ENCODE measurements at regions not wholly inside any gene's neighbourhood (a gene's known extent, or its start where the extent isn't known, plus 50 kb on each side); places are given as distances from the start of the nearest gene placed in this dataset.

DNA sequence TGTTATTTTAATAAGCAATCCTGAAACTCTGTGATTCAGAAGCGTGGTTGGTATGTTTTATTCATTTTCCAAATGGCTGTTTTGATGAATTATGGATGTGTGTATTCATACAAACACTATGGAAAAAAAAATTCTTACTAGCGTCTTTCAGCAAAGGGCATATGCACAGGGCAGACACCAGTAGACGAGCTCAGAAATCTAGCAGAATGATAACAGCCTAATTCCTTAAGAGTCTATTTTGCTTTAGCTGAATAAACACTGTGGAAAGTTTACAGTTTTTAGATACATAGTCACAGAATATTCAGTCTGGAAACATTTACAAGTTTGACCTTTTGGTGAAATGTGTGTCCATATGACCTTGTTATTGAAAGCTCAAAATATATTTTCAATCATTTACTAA is 418.8 kb upstream of the LUZP2 start:
- H3K36me3 ChIP-seq (ENCODE audit: insufficient read depth, low read depth, low read length) = no peaks in the 10 kb centered on the region
- no peaks in the 10 kb centered on the region for H3K27me3 ChIP-seq (ENCODE audit: insufficient read depth, low read length)
- H3K9me3 ChIP-seq (ENCODE audit: insufficient read depth, low read depth, low read length) = no peaks in the 10 kb centered on the region
- H3K9ac ChIP-seq (ENCODE audit: low read depth, low read length) = no peak overlapping the region
- H3K4me1 ChIP-seq (ENCODE audit: insufficient read depth, low read length) = no peaks in the 10 kb centered on the region
- H3K27ac ChIP-seq (ENCODE audit: low read length) = no peak overlapping the region
- H3K4me3 ChIP-seq (ENCODE audit: low read length) = no peak overlapping the region

DNA sequence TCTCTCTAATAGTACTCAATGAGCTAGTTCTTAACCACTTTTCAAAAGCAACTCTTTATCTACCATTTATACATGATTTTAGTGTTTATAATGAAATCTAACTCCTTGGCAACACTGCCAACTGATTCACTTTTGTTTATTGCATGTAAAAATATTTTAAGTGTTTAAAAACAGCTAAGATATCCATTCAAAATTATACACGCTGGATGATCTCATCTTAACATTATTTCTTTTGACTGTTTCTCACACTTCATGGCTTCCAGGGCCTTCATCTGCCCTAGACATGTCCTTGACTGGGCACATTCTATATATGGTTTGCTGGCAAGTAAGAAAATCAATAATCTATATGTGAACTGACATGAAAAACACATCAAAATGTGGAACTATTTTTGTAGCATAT is 414.6 kb upstream of the LUZP2 start:
- no peak overlapping the region for H3K4me3 ChIP-seq (ENCODE audit: low read length)
- H3K4me1 ChIP-seq (ENCODE audit: insufficient read depth, low read length) = no peaks in the 10 kb centered on the region
- H3K27ac ChIP-seq (ENCODE audit: low read length) = no peak overlapping the region
- no peaks in the 10 kb centered on the region for H3K27me3 ChIP-seq (ENCODE audit: insufficient read depth, low read length)
- no peak overlapping the region for H3K9ac ChIP-seq (ENCODE audit: low read depth, low read length)
- H3K9me3 ChIP-seq (ENCODE audit: insufficient read depth, low read depth, low read length) = no peaks in the 10 kb centered on the region
- no peaks in the 10 kb centered on the region for H3K36me3 ChIP-seq (ENCODE audit: insufficient read depth, low read depth, low read length)

- Histone ChIP-seq H3K4me3 (ENCODE audit: low read length) (no peak overlapping the region), H3K4me1 (ENCODE audit: insufficient read depth, low read length) (no peaks in the 10 kb centered on the region), H3K27me3 (ENCODE audit: insufficient read depth, low read length) (no peaks in the 10 kb centered on the region), H3K9ac (ENCODE audit: low read depth, low read length) (no peak overlapping the region), H3K27ac (ENCODE audit: low read length) (no peak overlapping the region), H3K9me3 (ENCODE audit: insufficient read depth, low read depth, low read length) (no peaks in the 10 kb centered on the region), H3K36me3 (ENCODE audit: insufficient read depth, low read depth, low read length) (no peaks in the 10 kb centered on the region)
These were observed 414.0 kb upstream of the LUZP2 start for GRCh38 chr11:24082860-24083259.

DNA sequence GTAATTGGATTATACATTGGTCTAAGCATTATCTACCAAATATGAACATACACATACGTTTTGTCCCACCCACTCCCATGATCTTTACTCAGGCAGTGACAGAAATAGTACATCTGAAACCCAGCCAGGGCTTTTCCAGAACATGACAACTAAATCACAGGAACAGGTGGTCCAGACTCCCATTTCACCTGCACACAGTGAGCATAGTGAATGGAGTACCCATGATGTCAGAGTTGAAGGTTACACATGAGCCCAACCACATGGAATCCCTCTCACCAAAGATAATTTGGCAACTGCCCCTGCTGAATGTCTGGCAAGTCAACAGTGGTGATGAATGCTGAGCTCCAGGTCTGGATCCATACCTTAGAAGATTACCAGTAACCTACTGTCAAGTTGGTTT is 411.9 kb upstream of the LUZP2 start:
- Histone ChIP-seq H3K27ac (ENCODE audit: low read length) (no peak overlapping the region), H3K4me1 (ENCODE audit: insufficient read depth, low read length) (no peaks in the 10 kb centered on the region), H3K4me3 (ENCODE audit: low read length) (no peak overlapping the region), H3K27me3 (ENCODE audit: insufficient read depth, low read length) (no peaks in the 10 kb centered on the region), H3K9ac (ENCODE audit: low read depth, low read length) (no peak overlapping the region), H3K36me3 (ENCODE audit: insufficient read depth, low read depth, low read length) (no peaks in the 10 kb centered on the region), H3K9me3 (ENCODE audit: insufficient read depth, low read depth, low read length) (no peaks in the 10 kb centered on the region)

DNA sequence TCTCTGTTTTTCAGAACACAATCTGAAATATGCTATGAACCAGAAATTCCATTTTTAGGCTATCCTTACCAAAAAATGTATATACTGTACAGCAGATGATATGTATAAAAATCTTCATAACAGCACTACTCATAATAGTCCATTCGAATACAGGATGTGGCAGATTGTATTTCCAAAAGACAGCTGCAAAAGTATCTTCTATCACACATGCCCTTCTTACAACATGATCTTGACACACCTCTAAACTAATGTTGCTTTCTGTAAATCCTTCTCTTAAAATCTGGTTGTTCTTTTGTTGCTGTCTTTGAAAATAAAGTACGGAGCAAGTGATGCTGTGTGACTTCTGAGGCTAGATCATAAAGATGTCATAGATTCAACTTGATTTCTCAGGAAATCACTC is 409.9 kb upstream of the LUZP2 start:
- H3K36me3 ChIP-seq (ENCODE audit: insufficient read depth, low read depth, low read length) = no peaks in the 10 kb centered on the region
- H3K4me3 ChIP-seq (ENCODE audit: low read length) = no peak overlapping the region
- H3K27me3 ChIP-seq (ENCODE audit: insufficient read depth, low read length) = no peaks in the 10 kb centered on the region
- no peak overlapping the region for H3K9ac ChIP-seq (ENCODE audit: low read depth, low read length)
- no peaks in the 10 kb centered on the region for H3K4me1 ChIP-seq (ENCODE audit: insufficient read depth, low read length)
- H3K27ac ChIP-seq (ENCODE audit: low read length) = no peak overlapping the region
- no peaks in the 10 kb centered on the region for H3K9me3 ChIP-seq (ENCODE audit: insufficient read depth, low read depth, low read length)

GRCh38 chr11:24091594-24091993 is 405.3 kb upstream of the LUZP2 start:
- Histone ChIP-seq H3K4me1 (ENCODE audit: insufficient read depth, low read length) (no peaks in the 10 kb centered on the region), H3K9me3 (ENCODE audit: insufficient read depth, low read depth, low read length) (no peaks in the 10 kb centered on the region), H3K27ac (ENCODE audit: low read length) (no peak overlapping the region), H3K36me3 (ENCODE audit: insufficient read depth, low read depth, low read length) (no peaks in the 10 kb centered on the region), H3K9ac (ENCODE audit: low read depth, low read length) (no peak overlapping the region), H3K27me3 (ENCODE audit: insufficient read depth, low read length) (no peaks in the 10 kb centered on the region), H3K4me3 (ENCODE audit: low read length) (no peak overlapping the region)

GRCh38 chr11:24093375-24093774 is 403.5 kb upstream of the LUZP2 start:
- H3K9ac ChIP-seq (ENCODE audit: low read depth, low read length) = no peak overlapping the region
- no peak overlapping the region for H3K4me3 ChIP-seq (ENCODE audit: low read length)
- H3K9me3 ChIP-seq (ENCODE audit: insufficient read depth, low read depth, low read length) = no peaks in the 10 kb centered on the region
- H3K27me3 ChIP-seq (ENCODE audit: insufficient read depth, low read length) = no peaks in the 10 kb centered on the region
- H3K4me1 ChIP-seq (ENCODE audit: insufficient read depth, low read length) = no peaks in the 10 kb centered on the region
- no peak overlapping the region for H3K27ac ChIP-seq (ENCODE audit: low read length)
- H3K36me3 ChIP-seq (ENCODE audit: insufficient read depth, low read depth, low read length) = no peaks in the 10 kb centered on the region

DNA sequence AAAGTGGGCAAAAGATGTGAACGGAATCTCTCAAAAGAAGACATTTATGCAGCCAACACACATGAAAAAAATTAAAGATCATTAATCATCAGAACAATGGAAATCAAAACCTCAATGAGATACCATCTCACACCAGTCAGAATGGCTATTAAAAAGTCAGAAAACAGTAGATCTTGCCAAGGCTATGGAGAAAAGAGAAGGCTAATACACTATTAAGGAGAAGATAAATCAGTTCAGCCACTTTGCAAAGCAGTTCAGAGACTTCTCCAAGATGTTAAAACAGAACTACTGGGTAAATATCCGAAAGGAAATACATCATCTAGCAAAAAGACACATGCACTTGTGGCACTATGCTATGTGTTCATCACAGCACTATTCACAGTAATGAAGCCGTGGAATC is 388.2 kb upstream of the LUZP2 start:
- no peak overlapping the region for H3K4me3 ChIP-seq (ENCODE audit: low read length)
- H3K9ac ChIP-seq (ENCODE audit: low read depth, low read length) = no peak overlapping the region
- peaks cover 24% of the 10 kb centered on the region for H3K9me3 ChIP-seq (ENCODE audit: insufficient read depth, low read depth, low read length)
- no peaks in the 10 kb centered on the region for H3K36me3 ChIP-seq (ENCODE audit: insufficient read depth, low read depth, low read length)
- no peaks in the 10 kb centered on the region for H3K4me1 ChIP-seq (ENCODE audit: insufficient read depth, low read length)
- no peak overlapping the region for H3K27ac ChIP-seq (ENCODE audit: low read length)
- no peaks in the 10 kb centered on the region for H3K27me3 ChIP-seq (ENCODE audit: insufficient read depth, low read length)

- H3K9me3 ChIP-seq (ENCODE audit: insufficient read depth, low read depth, low read length) = no peaks in the 10 kb centered on the region
- no peaks in the 10 kb centered on the region for H3K36me3 ChIP-seq (ENCODE audit: insufficient read depth, low read depth, low read length)
- no peak overlapping the region for H3K4me3 ChIP-seq (ENCODE audit: low read length)
- H3K27ac ChIP-seq (ENCODE audit: low read length) = no peak overlapping the region
- H3K4me1 ChIP-seq (ENCODE audit: insufficient read depth, low read length) = no peaks in the 10 kb centered on the region
- H3K27me3 ChIP-seq (ENCODE audit: insufficient read depth, low read length) = no peaks in the 10 kb centered on the region
- no peak overlapping the region for H3K9ac ChIP-seq (ENCODE audit: low read depth, low read length)
These were observed 374.6 kb upstream of the LUZP2 start for GRCh38 chr11:24122291-24122690.

DNA sequence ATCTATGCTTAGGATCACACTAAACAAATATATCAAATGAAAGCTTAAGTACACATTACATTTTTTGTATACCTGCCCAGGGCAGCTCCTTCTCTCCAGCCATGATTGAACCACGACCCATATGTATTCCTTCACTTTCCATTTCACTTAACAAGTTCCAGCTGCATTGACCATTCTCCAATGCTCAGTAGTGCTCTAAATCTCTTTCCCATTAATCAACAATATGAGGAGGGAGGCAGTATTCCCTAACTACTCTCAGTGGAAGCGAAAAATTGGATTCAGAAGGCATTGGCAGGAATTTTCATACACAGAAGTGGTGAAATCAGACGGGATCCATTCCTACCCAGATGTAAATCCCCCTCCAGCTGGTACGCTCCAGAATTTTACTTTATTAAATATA is 372.0 kb upstream of the LUZP2 start:
- Histone ChIP-seq H3K9me3 (ENCODE audit: insufficient read depth, low read depth, low read length) (no peaks in the 10 kb centered on the region), H3K9ac (ENCODE audit: low read depth, low read length) (no peak overlapping the region), H3K4me1 (ENCODE audit: insufficient read depth, low read length) (no peaks in the 10 kb centered on the region), H3K27me3 (ENCODE audit: insufficient read depth, low read length) (no peaks in the 10 kb centered on the region), H3K36me3 (ENCODE audit: insufficient read depth, low read depth, low read length) (no peaks in the 10 kb centered on the region), H3K4me3 (ENCODE audit: low read length) (no peak overlapping the region), H3K27ac (ENCODE audit: low read length) (no peak overlapping the region)

DNA sequence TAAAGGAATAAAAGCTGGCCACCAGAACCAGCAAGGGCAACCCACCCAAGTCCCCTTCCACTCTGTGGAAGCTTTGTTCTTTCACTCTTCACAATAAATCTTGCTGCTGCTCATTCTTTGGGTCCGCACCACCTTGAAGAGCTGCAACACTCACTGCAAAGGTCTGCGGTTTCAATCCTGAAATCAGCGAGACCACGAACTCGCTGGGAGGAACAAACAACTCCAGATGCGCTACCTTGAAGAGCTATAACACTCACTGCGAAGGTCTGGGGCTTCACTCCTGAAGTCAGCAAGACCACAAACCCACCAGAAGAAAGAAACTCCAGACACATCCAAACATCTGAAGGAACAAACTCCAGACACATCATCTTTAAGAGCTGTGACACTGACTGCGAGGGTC is 365.2 kb upstream of the LUZP2 start:
- Histone ChIP-seq H3K27me3 (ENCODE audit: insufficient read depth, low read length) (no peaks in the 10 kb centered on the region), H3K9me3 (ENCODE audit: insufficient read depth, low read depth, low read length) (no peaks in the 10 kb centered on the region), H3K4me3 (ENCODE audit: low read length) (no peak overlapping the region), H3K4me1 (ENCODE audit: insufficient read depth, low read length) (no peaks in the 10 kb centered on the region), H3K27ac (ENCODE audit: low read length) (no peak overlapping the region), H3K9ac (ENCODE audit: low read depth, low read length) (no peak overlapping the region), H3K36me3 (ENCODE audit: insufficient read depth, low read depth, low read length) (no peaks in the 10 kb centered on the region)

DNA sequence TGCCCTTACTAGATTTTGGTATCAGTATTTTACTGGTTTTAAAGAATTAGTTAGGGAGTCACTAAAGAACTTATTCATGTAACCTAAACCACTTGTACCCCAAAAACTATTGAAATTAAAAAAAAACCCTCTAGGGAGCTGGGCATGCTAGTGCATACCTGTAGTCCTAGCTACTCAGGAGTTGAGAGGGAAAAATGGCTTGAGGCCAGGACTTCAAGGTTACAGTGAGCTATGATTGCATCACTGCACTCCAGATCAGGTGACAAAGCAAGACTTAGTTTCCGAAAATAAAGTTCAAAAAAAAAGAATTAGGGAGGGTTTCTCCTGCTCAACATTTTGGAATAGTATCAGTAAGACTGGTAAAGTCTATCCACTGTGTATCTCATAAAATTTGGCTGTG is 364.4 kb upstream of the LUZP2 start:
- H3K27ac ChIP-seq (ENCODE audit: low read length) = no peak overlapping the region
- no peaks in the 10 kb centered on the region for H3K36me3 ChIP-seq (ENCODE audit: insufficient read depth, low read depth, low read length)
- H3K9me3 ChIP-seq (ENCODE audit: insufficient read depth, low read depth, low read length) = no peaks in the 10 kb centered on the region
- H3K9ac ChIP-seq (ENCODE audit: low read depth, low read length) = no peak overlapping the region
- H3K27me3 ChIP-seq (ENCODE audit: insufficient read depth, low read length) = no peaks in the 10 kb centered on the region
- no peak overlapping the region for H3K4me3 ChIP-seq (ENCODE audit: low read length)
- no peaks in the 10 kb centered on the region for H3K4me1 ChIP-seq (ENCODE audit: insufficient read depth, low read length)
